PC-3 (cell line): ENCODE measurements at regions not wholly inside any gene's neighbourhood (a gene's known extent, or its start where the extent isn't known, plus 50 kb on each side); places are given as distances from the start of the nearest gene placed in this dataset.

Experiments used
- CTCF ChIP-seq: fragments of 300-600 bp; sonication (generic); conservative IDR thresholded peaks from 2 replicates; pipeline ENCODE4 v1.5.1; 2017; ENCODE audit warnings: antibody characterized with exemption, low read depth, mild to moderate bottlenecking, low read length
- EZH2phosphoT487 ChIP-seq: fragments of 300-600 bp; sonication (generic); IDR thresholded peaks from 2 replicates; pipeline ENCODE4 v1.6.1; 2018; ENCODE audit warnings: mild to moderate bottlenecking, antibody characterized with exemption, low read length, borderline replicate concordance

DNA sequence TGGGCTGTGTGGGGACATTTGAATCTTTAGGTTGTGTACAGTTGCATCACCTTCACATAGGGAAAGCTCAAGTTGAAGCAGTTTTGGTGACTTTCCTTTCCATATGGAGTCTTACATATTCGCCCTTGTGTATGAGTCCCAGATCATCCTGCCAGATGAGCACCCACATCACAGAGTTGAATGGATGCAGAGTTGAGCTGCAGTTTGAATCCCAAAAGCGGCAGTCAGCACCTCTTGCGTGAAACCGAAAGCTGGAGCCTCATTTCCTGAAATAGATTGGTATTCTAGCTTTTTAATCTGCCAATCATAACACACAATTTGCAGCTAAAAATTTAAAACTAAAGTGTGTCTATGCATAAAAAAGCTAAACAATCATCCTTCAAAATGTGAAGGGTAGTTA, 162.9 kb upstream of the DIPK2B start:
- TF ChIP-seq CTCF, result no peak
- no peak for TF ChIP-seq EZH2phosphoT487
